Mammary epithelial cell (primary cell): ENCODE measurements at regions not wholly inside any gene's neighbourhood (a gene's known extent, or its start where the extent isn't known, plus 50 kb on each side); places are given as distances from the start of the nearest gene placed in this dataset.

Experiments
- EZH2 ChIP-seq: IDR thresholded peaks from 2 replicates; pipeline ENCODE4 v1.6.1; 2012; ENCODE audit warnings: low read length, inconsistent platforms, borderline replicate concordance
- TF ChIP-seq, protein P1 (sequence below), 2 donors: IDR thresholded peaks in 1 of 2; conservative IDR thresholded peaks in 1 of 2; 2 replicates each; pipeline ENCODE4 v1.5.1; 2011 to 2012; ENCODE audit warnings: inconsistent platforms in 2 of 2, low read length in 2 of 2, mild to moderate bottlenecking in 2 of 2, control low read depth in 1 of 2, low read depth in 1 of 2; ENCODE audit not compliant: insufficient read depth in 1 of 2; ENCODE audit errors: extremely low read depth in 1 of 2

DNA sequence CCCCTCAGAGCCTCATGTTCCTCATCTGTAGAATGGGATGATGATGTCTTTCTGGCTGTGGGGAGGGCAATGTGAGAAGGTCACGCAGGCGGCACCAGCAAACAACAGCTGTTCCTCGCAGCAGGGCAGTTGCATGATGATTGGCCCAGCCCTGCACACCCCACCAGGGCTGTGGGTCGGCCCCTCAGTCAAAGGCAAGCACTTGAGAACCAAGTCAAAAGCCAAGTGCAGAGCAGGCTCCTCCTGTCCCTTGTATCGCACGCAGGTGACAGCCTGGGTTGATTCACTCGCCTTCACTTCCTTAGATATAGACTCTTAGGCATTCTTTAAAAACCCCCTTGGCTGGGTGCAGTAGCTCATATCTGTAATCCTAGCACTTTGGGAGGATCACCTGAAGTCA, 191.9 kb upstream of the C1orf174 start:
- TF ChIP-seq, protein P1, sequence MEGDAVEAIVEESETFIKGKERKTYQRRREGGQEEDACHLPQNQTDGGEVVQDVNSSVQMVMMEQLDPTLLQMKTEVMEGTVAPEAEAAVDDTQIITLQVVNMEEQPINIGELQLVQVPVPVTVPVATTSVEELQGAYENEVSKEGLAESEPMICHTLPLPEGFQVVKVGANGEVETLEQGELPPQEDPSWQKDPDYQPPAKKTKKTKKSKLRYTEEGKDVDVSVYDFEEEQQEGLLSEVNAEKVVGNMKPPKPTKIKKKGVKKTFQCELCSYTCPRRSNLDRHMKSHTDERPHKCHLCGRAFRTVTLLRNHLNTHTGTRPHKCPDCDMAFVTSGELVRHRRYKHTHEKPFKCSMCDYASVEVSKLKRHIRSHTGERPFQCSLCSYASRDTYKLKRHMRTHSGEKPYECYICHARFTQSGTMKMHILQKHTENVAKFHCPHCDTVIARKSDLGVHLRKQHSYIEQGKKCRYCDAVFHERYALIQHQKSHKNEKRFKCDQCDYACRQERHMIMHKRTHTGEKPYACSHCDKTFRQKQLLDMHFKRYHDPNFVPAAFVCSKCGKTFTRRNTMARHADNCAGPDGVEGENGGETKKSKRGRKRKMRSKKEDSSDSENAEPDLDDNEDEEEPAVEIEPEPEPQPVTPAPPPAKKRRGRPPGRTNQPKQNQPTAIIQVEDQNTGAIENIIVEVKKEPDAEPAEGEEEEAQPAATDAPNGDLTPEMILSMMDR (conservative IDR thresholded peaks at IDR 0.05 in 1 of 2, IDR thresholded peaks at IDR 0.05 in 1 of 2; ENCODE audit: extremely low read depth in 1 of 2, insufficient read depth in 1 of 2, low read depth in 1 of 2, low read length in 2 of 2) = no peak
- TF ChIP-seq EZH2 = no peak
